ENCODE measurements at regions not wholly inside any gene's neighbourhood (a gene's known extent, or its start where the extent isn't known, plus 50 kb on each side); places are given as distances from the start of the nearest gene placed in this dataset.
"Not testable (repeated sequence)": the region's sequence is repeated elsewhere in the genome, so short reads cannot be mapped to it uniquely, and the experiment has no call there.

GRCh38 chr13:88676016-88676415 lies 1004.8 kb downstream of the SLITRK5 start:
- Histone ChIP-seq H3K4me1 (ENCODE audit: insufficient read depth, low read length) (no peaks in the 10 kb centered on the region), H3K4me3 (ENCODE audit: low read length) (no peak overlapping the region), H3K9me3 (ENCODE audit: low read depth, low read length) (no peaks in the 10 kb centered on the region), H3K27me3 (ENCODE audit: insufficient read depth, low read length) (no peaks in the 10 kb centered on the region)

DNA sequence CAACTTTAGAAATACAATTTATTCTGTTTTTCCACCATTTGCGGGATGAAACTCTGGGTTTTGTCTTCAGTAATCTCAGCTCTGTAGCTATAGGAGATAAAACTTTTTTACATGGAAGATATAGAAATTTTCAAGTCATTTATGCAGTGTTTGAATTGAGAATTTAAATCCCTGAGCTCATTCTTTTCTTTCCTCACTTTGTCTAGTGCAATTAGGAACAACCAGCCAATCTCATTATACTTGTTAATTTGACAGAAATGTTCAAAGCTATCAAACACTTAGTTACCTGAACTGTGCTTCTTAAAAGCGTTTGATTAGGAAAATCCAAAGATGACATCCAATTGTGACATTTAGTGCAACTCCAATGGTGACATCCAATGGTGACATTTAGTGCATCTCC lies 1014.3 kb downstream of the SLITRK5 start:
- H3K4me3 ChIP-seq (ENCODE audit: low read length), result no peak overlapping the region
- H3K27me3 ChIP-seq (ENCODE audit: insufficient read depth, low read length), result no peaks in the 10 kb centered on the region
- peaks cover 6% of the 10 kb centered on the region for H3K9me3 ChIP-seq (ENCODE audit: low read depth, low read length)
- H3K4me1 ChIP-seq (ENCODE audit: insufficient read depth, low read length), result no peaks in the 10 kb centered on the region

GRCh38 chr13:88701551-88701950 lies 1030.4 kb downstream of the SLITRK5 start:
- Histone ChIP-seq H3K27me3 (ENCODE audit: insufficient read depth, low read length) (no peaks in the 10 kb centered on the region), H3K4me1 (ENCODE audit: insufficient read depth, low read length) (no peaks in the 10 kb centered on the region), H3K9me3 (ENCODE audit: low read depth, low read length) (peaks cover 6% of the 10 kb centered on the region), H3K4me3 (ENCODE audit: low read length) (no peak overlapping the region)

- Histone ChIP-seq H3K4me3 (ENCODE audit: low read length) (no peak overlapping the region), H3K9me3 (ENCODE audit: low read depth, low read length) (no peaks in the 10 kb centered on the region), H3K27me3 (ENCODE audit: insufficient read depth, low read length) (no peaks in the 10 kb centered on the region), H3K4me1 (ENCODE audit: insufficient read depth, low read length) (peaks cover 5% of the 10 kb centered on the region)
These were observed 1033.6 kb downstream of the SLITRK5 start for GRCh38 chr13:88704600-88705275.

DNA sequence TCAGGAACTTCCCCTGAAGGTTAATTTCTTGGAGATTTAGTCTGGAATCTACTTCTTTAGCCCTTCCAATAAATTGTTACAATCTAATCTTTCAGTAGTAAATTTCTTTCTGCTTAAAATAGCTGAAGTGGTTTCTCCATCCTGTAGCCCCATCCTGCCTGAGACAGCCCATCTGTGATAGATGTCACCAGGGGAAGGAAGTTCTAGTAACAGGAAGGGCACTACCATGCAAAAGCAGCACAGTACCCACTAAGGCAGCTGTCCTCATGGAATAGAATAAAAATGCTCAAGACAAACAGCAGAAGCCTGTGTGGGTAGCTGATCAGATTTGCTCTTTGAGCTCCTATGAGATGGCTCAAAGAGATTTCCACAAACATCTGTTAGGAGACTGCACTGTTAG lies 1036.5 kb downstream of the SLITRK5 start:
- no peak overlapping the region for H3K4me3 ChIP-seq (ENCODE audit: low read length)
- no peaks in the 10 kb centered on the region for H3K9me3 ChIP-seq (ENCODE audit: low read depth, low read length)
- no peaks in the 10 kb centered on the region for H3K27me3 ChIP-seq (ENCODE audit: insufficient read depth, low read length)
- H3K4me1 ChIP-seq (ENCODE audit: insufficient read depth, low read length), result peaks cover 5% of the 10 kb centered on the region

DNA sequence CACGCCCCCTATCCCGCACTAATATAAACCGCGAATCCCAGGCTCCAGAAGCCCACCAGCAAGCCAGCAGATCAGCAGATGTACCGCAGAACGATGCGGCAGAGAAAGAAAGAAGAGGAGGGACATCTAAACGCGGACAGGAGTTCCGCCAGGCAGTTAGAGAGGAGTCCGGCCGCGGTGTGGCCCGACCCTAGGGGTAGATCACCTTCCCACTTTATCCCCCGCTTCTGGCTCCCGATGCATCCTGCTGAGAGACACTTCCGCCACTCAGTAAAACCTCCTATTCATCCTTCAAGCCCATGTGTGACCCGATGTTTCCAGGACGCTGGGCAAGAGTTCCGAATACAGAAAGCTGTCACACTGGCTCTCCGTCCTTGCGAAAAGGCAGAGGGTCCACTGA lies 1046.8 kb downstream of the SLITRK5 start:
- H3K27me3 ChIP-seq (ENCODE audit: insufficient read depth, low read length), result no peaks in the 10 kb centered on the region
- no peak overlapping the region for H3K4me3 ChIP-seq (ENCODE audit: low read length)
- H3K4me1 ChIP-seq (ENCODE audit: insufficient read depth, low read length), result no peaks in the 10 kb centered on the region
- H3K9me3 ChIP-seq (ENCODE audit: low read depth, low read length), result peaks cover 5% of the 10 kb centered on the region

GRCh38 chr13:88718781-88719180 lies 1047.6 kb downstream of the SLITRK5 start:
- no peaks in the 10 kb centered on the region for H3K4me1 ChIP-seq (ENCODE audit: insufficient read depth, low read length)

GRCh38 chr13:88726075-88726474 lies 1054.9 kb downstream of the SLITRK5 start:
- H3K27me3 ChIP-seq (ENCODE audit: insufficient read depth, low read length), result no peaks in the 10 kb centered on the region
- no peaks in the 10 kb centered on the region for H3K4me1 ChIP-seq (ENCODE audit: insufficient read depth, low read length)
- H3K9me3 ChIP-seq (ENCODE audit: low read depth, low read length), result peaks cover 4% of the 10 kb centered on the region
- no peak overlapping the region for H3K4me3 ChIP-seq (ENCODE audit: low read length)

More at GRCh38 chr13:88718781-88719180, 1047.6 kb downstream of the SLITRK5 start:
- Histone ChIP-seq H3K4me3 (ENCODE audit: low read length) (no peak overlapping the region), H3K9me3 (ENCODE audit: low read depth, low read length) (peaks cover 5% of the 10 kb centered on the region), H3K27me3 (ENCODE audit: insufficient read depth, low read length) (no peaks in the 10 kb centered on the region)

DNA sequence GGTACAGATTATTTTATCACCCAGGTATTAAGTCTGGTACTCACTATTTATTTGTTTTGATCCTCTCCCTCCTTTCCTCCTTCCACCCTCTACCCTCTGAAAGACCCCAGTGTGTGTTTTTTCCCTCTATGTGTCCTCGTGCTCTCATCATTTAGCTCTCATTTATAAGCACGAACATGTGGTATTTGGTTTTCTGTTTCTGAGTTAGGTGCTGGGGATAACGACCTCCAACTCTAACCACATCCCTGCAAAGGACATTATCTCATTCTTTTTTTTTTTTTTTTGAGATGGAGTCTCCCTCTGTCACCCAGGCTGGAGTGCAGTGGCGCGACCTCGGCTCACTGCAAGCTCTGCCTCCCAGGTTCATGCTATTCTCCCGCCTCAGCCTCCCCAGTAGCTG lies 1056.1 kb downstream of the SLITRK5 start:
- not testable (repeated sequence) for H3K9me3 ChIP-seq (ENCODE audit: low read depth, low read length); H3K4me3 ChIP-seq (ENCODE audit: low read length); H3K27me3 ChIP-seq (ENCODE audit: insufficient read depth, low read length); H3K4me1 ChIP-seq (ENCODE audit: insufficient read depth, low read length)

DNA sequence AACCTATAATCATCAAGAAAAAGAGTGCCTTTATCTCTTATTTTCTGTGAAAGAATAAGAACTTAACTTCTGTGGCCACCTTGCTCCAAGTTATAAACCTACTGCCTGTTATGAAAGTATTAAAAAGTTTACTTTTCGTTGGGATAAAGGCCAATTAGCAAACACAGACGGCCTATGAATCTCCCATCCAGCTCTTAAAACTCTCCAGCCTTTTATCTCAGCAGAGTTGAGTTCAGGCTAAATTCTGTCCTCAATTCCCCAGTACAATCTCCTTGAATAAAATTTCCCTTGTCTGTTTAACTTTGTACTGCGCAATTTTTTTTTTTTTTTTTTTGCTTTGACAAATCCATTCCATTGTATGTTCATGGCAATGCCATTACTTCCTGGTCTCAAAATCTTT lies 1058.4 kb downstream of the SLITRK5 start:
- no peaks in the 10 kb centered on the region for H3K27me3 ChIP-seq (ENCODE audit: insufficient read depth, low read length)

DNA sequence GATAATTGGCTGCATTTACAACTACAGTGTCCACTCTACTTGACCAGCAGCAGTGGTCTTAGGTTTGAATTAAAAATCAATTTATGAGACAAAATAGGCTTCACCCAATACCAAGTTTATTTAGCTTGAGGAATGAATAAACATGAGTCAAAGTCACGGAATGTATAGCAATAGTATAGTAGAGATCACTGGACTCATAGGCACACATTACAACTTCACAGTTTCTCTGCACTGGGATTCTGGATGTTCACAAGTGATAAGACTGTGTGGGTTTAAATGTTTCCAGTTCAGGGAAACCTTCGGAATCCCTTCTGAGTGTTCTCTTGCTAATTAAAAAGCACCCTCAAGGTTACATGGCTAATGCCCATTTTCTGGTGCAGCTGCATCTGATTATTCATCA lies 1064.9 kb downstream of the SLITRK5 start:
- no peak overlapping the region for H3K4me3 ChIP-seq (ENCODE audit: low read length)
- no peaks in the 10 kb centered on the region for H3K9me3 ChIP-seq (ENCODE audit: low read depth, low read length)
- H3K4me1 ChIP-seq (ENCODE audit: insufficient read depth, low read length), result no peaks in the 10 kb centered on the region
- no peaks in the 10 kb centered on the region for H3K27me3 ChIP-seq (ENCODE audit: insufficient read depth, low read length)

More for the DNA sequence above, 1058.4 kb downstream of the SLITRK5 start:
- H3K9me3 ChIP-seq (ENCODE audit: low read depth, low read length), result peaks cover 4% of the 10 kb centered on the region
- H3K4me1 ChIP-seq (ENCODE audit: insufficient read depth, low read length), result no peaks in the 10 kb centered on the region
- H3K4me3 ChIP-seq (ENCODE audit: low read length), result no peak overlapping the region

GRCh38 chr13:88739195-88739594 lies 1068.0 kb downstream of the SLITRK5 start:
- H3K4me3 ChIP-seq (ENCODE audit: low read length), result no peak overlapping the region
- no peaks in the 10 kb centered on the region for H3K27me3 ChIP-seq (ENCODE audit: insufficient read depth, low read length)
- no peaks in the 10 kb centered on the region for H3K9me3 ChIP-seq (ENCODE audit: low read depth, low read length)
- H3K4me1 ChIP-seq (ENCODE audit: insufficient read depth, low read length), result no peaks in the 10 kb centered on the region

GRCh38 chr13:88744289-88744688 lies 1073.1 kb downstream of the SLITRK5 start:
- Histone ChIP-seq H3K4me1 (ENCODE audit: insufficient read depth, low read length) (no peaks in the 10 kb centered on the region), H3K9me3 (ENCODE audit: low read depth, low read length) (no peaks in the 10 kb centered on the region), H3K27me3 (ENCODE audit: insufficient read depth, low read length) (no peaks in the 10 kb centered on the region), H3K4me3 (ENCODE audit: low read length) (no peak overlapping the region)

GRCh38 chr13:88745011-88745410 lies 1073.8 kb downstream of the SLITRK5 start:
- Histone ChIP-seq H3K4me1 (ENCODE audit: insufficient read depth, low read length) (no peaks in the 10 kb centered on the region), H3K4me3 (ENCODE audit: low read length) (no peak overlapping the region), H3K9me3 (ENCODE audit: low read depth, low read length) (no peaks in the 10 kb centered on the region), H3K27me3 (ENCODE audit: insufficient read depth, low read length) (no peaks in the 10 kb centered on the region)

DNA sequence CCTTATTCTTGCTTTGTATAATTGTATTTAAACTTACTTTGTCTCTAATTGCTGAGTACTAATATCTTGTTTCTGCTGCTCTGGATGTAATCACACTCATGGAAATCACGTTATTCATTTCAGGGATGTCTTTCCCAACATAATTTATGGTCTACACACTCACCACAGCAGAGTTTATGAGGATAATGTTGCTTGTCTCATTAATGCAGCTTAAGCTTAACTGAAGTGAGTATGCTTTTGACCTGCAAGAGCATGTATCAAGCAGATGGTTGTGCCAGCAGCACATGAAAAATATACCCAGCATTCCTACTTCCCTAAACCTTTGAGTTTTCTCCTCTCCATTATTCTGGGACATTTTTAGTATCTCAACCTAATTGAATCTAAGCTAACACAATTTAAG lies 1080.9 kb downstream of the SLITRK5 start:
- Histone ChIP-seq H3K4me1 (ENCODE audit: insufficient read depth, low read length) (no peaks in the 10 kb centered on the region), H3K4me3 (ENCODE audit: low read length) (no peak overlapping the region), H3K9me3 (ENCODE audit: low read depth, low read length) (no peaks in the 10 kb centered on the region), H3K27me3 (ENCODE audit: insufficient read depth, low read length) (no peaks in the 10 kb centered on the region)

- H3K4me3 ChIP-seq (ENCODE audit: low read length), result no peak overlapping the region
- H3K4me1 ChIP-seq (ENCODE audit: insufficient read depth, low read length), result no peaks in the 10 kb centered on the region
- no peaks in the 10 kb centered on the region for H3K27me3 ChIP-seq (ENCODE audit: insufficient read depth, low read length)
- H3K9me3 ChIP-seq (ENCODE audit: low read depth, low read length), result no peaks in the 10 kb centered on the region
These were observed 1083.0 kb downstream of the SLITRK5 start for GRCh38 chr13:88754141-88754540.

All from mononuclear cell (primary cell).